ENCODE measurements at regions not wholly inside any gene's neighbourhood (a gene's known extent, or its start where the extent isn't known, plus 50 kb on each side); places are given as distances from the start of the nearest gene placed in this dataset.

- in situ Hi-C loops (cut with HindIII; ENCODE audit: low pct_ligation_motif_present, low sequenced_read_pairs), result no loop called here
- no peaks in the 10 kb centered on the region for H3K36me3 ChIP-seq (replicated peaks)
- no peak for DNase-seq
- H3K4me3 ChIP-seq (ENCODE audit: low read depth, low read length), result no peak overlapping the region
- no peaks in the 10 kb centered on the region for H3K27me3 ChIP-seq (replicated peaks)
- no peak for TF ChIP-seq CTCF (IDR thresholded peaks at IDR 0.05; ENCODE audit: low read depth, low read length, missing control alignments)
- H3K27ac ChIP-seq, result no peak overlapping the region
Measured at GRCh38 chr14:71549421-71550050, 382.7 kb upstream of the RGS6 start.

- H3K4me3 ChIP-seq (ENCODE audit: low read depth, low read length), result no peak overlapping the region
- no peak overlapping the region for H3K27ac ChIP-seq
- no peak for DNase-seq
- in situ Hi-C loops (cut with HindIII; ENCODE audit: low pct_ligation_motif_present, low sequenced_read_pairs), result no loop called here
- H3K36me3 ChIP-seq (replicated peaks), result no peaks in the 10 kb centered on the region
- no peaks in the 10 kb centered on the region for H3K27me3 ChIP-seq (replicated peaks)
- no peak for TF ChIP-seq CTCF (IDR thresholded peaks at IDR 0.05; ENCODE audit: low read depth, low read length, missing control alignments)
Measured at GRCh38 chr14:71550367-71550766, 381.9 kb upstream of the RGS6 start.

- in situ Hi-C loops (cut with HindIII; ENCODE audit: low pct_ligation_motif_present, low sequenced_read_pairs), result no loop called here
- TF ChIP-seq CTCF (IDR thresholded peaks at IDR 0.05; ENCODE audit: low read depth, low read length, missing control alignments), result no peak
- Histone ChIP-seq H3K4me3 (ENCODE audit: low read depth, low read length) (no peak overlapping the region), H3K36me3 (replicated peaks) (no peaks in the 10 kb centered on the region), H3K27ac (no peak overlapping the region), H3K27me3 (replicated peaks) (no peaks in the 10 kb centered on the region)
- no peak for DNase-seq
Measured at GRCh38 chr14:71551291-71551950, 380.8 kb upstream of the RGS6 start.

- in situ Hi-C loops (cut with HindIII; ENCODE audit: low pct_ligation_motif_present, low sequenced_read_pairs), result no loop called here
- no peak for DNase-seq
- no peaks in the 10 kb centered on the region for H3K27me3 ChIP-seq (replicated peaks)
- H3K27ac ChIP-seq, result no peak overlapping the region
- no peaks in the 10 kb centered on the region for H3K36me3 ChIP-seq (replicated peaks)
- no peak overlapping the region for H3K4me3 ChIP-seq (ENCODE audit: low read depth, low read length)
- TF ChIP-seq CTCF (IDR thresholded peaks at IDR 0.05; ENCODE audit: low read depth, low read length, missing control alignments), result no peak
Measured at GRCh38 chr14:71552809-71553208, 379.4 kb upstream of the RGS6 start.

GRCh38 chr14:71553779-71554178, 378.4 kb upstream of the RGS6 start:
- no peak for TF ChIP-seq CTCF (IDR thresholded peaks at IDR 0.05; ENCODE audit: low read depth, low read length, missing control alignments)
- no peaks in the 10 kb centered on the region for H3K36me3 ChIP-seq (replicated peaks)
- in situ Hi-C loops (cut with HindIII; ENCODE audit: low pct_ligation_motif_present, low sequenced_read_pairs), result no loop called here
- H3K27me3 ChIP-seq (replicated peaks), result no peaks in the 10 kb centered on the region
- DNase-seq, result no peak
- no peak overlapping the region for H3K27ac ChIP-seq
- H3K4me3 ChIP-seq (ENCODE audit: low read depth, low read length), result no peak overlapping the region

- TF ChIP-seq CTCF (IDR thresholded peaks at IDR 0.05; ENCODE audit: low read depth, low read length, missing control alignments), result no peak
- Histone ChIP-seq H3K27me3 (replicated peaks) (no peaks in the 10 kb centered on the region), H3K4me3 (ENCODE audit: low read depth, low read length) (no peak overlapping the region), H3K36me3 (replicated peaks) (no peaks in the 10 kb centered on the region), H3K27ac (no peak overlapping the region)
- no peak for DNase-seq
- in situ Hi-C loops (cut with HindIII; ENCODE audit: low pct_ligation_motif_present, low sequenced_read_pairs), result no loop called here
Measured at GRCh38 chr14:71554323-71554722, 377.9 kb upstream of the RGS6 start.

Data from brain microvascular endothelial cell (primary cell).